ENCODE measurements at regions not wholly inside any gene's neighbourhood (a gene's known extent, or its start where the extent isn't known, plus 50 kb on each side); places are given as distances from the start of the nearest gene placed in this dataset.

GRCh38 chr10:43945908-43946307 is 297.2 kb upstream of the ZNF32 start:
- no peak for DNase-seq

GRCh38 chr10:43945094-43945730 is 296.5 kb upstream of the ZNF32 start:
- DNase-seq: no peak

- no peak for DNase-seq
Measured at GRCh38 chr10:43944381-43945093, 295.9 kb upstream of the ZNF32 start.

- no peak for DNase-seq
Measured at GRCh38 chr10:43943818-43944360, 295.2 kb upstream of the ZNF32 start.

- DNase-seq: no peak
Measured at GRCh38 chr10:43943119-43943817, 294.6 kb upstream of the ZNF32 start.

GRCh38 chr10:43942096-43942850 is 293.6 kb upstream of the ZNF32 start:
- no peak for DNase-seq

GRCh38 chr10:43940898-43941837 is 292.5 kb upstream of the ZNF32 start:
- no peak for DNase-seq

- peak; percentile 38 for DNase-seq
Measured at GRCh38 chr10:43939939-43940820, 291.5 kb upstream of the ZNF32 start.

GRCh38 chr10:43939389-43939938 is 290.8 kb upstream of the ZNF32 start:
- no peak for DNase-seq

- no peak for DNase-seq
Measured at GRCh38 chr10:43938810-43939209, 290.1 kb upstream of the ZNF32 start.

GRCh38 chr10:43931308-43931930 is 282.7 kb upstream of the ZNF32 start:
- no peak for DNase-seq

GRCh38 chr10:43930777-43931176 is 282.1 kb upstream of the ZNF32 start:
- DNase-seq: no peak

GRCh38 chr10:43930243-43930642 is 281.6 kb upstream of the ZNF32 start:
- DNase-seq: no peak

- DNase-seq: no peak
Measured at GRCh38 chr10:43929122-43929521, 280.4 kb upstream of the ZNF32 start.

GRCh38 chr10:43928425-43928968 is 279.8 kb upstream of the ZNF32 start:
- no peak for DNase-seq

GRCh38 chr10:43926875-43927406 is 278.3 kb upstream of the ZNF32 start:
- no peak for DNase-seq

- no peak for DNase-seq
Measured at GRCh38 chr10:43926371-43926770, 277.7 kb upstream of the ZNF32 start.

- DNase-seq: no peak
Measured at GRCh38 chr10:43925793-43926192, 277.1 kb upstream of the ZNF32 start.

GRCh38 chr10:43923328-43923727 is 274.6 kb upstream of the ZNF32 start:
- no peak for DNase-seq

Measured in hindlimb muscle (tissue), 1 donor.